CD4-positive, alpha-beta T cell treated with Interleukin-6 at 100 ng/mL for 8 hours (primary cell): ENCODE measurements at regions not wholly inside any gene's neighbourhood (a gene's known extent, or its start where the extent isn't known, plus 50 kb on each side); places are given as distances from the start of the nearest gene placed in this dataset.

Experiments
- DNase-seq: peaks from one replicate; pipeline ENCODE4 v3.0.0-alpha.2; 2020; ENCODE audit warnings: mixed read lengths, low spot score

GRCh38 chr11:69545976-69546617, 64.6 kb downstream of the LINC01488 start:
- no peak for DNase-seq

GRCh38 chr11:69546735-69547370, 65.4 kb downstream of the LINC01488 start:
- no peak for DNase-seq

GRCh38 chr11:69550846-69551245, 69.4 kb downstream of the LINC01488 start:
- DNase-seq = no peak

- DNase-seq = no peak
These were observed 70.5 kb downstream of the LINC01488 start for GRCh38 chr11:69551963-69552362.

DNA sequence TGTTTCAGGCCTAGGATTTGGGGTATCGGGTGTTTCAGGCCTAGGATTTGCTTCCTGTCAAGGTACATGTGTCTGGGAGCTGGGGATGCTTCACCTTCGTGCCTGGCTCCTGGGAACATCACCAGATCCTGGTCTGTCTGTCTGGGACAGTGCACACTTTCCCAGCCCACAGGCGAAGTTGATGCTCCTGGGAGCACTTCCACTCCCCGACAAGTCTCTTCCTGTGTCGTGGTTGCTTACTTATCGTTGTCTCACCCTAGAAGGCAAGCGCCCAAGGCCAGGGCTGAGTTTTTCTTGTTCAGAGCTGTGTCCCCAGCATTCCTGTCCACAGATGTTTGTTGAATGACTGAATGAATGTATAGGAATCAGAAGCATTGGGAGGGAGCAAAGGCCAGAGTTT, 71.5 kb downstream of the LINC01488 start:
- DNase-seq = no peak

DNA sequence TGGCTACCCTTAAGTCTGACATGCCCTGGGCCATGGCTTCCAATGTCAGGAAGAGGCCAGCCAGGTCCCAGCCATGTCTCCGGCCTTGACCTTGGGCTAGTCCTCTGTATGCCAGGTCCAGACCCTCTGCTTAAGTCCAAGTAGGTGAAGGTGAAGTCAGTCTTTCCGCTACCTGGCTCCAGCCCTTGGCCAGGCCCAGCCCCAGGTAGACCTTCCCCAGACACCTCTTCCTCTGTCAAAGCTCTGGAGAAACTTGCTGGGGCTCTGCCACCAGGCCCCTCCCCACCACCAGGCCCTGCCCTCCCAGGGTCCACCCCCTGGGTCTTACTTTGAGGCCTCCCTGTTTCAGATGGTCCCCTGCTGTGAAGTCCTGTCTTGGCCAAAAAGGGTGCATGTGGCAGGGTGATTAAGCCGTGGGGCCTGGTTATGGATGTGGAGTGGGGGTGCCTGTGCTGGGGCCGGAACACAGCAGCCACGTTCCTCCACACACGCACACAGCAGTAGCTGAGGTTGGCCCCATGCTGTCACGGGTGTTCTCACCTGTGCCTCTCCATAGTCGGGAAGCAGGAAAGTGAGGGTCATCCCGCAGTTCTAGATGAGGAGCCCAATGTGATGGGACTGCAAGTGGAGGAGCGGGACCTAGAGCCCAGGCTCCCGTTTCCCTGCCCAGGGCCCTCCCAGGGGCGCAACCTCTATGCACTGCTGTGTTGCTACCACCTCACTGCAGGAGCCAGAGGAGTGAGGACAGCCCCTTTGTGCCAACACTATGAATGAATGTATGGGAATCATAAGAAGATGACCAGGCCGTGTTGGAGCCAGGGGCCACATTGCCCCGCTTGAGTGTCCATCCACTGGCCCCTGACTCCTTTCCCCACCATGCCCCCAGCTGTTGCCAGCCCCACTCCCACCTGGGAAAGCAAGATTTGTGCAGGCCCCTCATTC, 72.2 kb downstream of the LINC01488 start:
- DNase-seq = no peak

DNA sequence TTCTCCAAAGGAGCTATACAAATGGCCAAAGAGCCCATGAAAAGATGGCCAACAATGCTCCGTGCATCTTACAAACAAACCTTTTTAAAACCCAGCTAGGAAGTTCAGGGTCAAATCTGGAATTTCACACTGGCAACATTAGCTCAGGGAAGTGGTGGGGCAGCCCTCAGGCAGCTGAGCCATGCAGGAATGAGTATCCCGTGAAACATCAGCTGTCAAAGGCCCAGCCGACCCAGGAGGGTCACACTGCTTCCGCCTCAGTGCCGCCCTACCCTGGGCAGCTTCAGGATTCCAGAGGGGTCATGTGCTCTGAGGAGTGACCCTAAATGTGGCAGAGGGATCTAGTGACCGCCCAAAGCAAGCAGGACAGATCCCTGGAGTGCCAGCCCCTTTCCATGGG, 73.4 kb downstream of the LINC01488 start:
- DNase-seq = no peak

DNA sequence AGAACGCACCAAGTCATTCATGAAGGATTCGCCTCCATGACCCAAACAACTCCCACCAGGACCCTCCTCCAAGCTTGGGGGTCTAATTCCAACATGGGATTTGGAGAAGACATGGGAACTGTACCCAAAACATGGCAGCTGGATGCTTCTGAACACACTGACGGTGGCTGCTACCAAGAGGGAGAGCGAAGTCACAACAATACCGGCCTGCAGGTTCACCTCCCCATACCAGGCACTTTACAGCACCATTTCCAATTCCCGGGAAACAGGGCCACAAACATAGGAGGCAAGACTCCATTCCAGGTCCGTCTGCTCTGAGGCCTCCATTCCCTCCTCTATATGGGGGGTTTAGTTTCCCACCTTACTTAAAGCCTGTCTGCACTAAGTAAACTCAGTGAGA, 75.8 kb downstream of the LINC01488 start:
- DNase-seq = no peak

DNA sequence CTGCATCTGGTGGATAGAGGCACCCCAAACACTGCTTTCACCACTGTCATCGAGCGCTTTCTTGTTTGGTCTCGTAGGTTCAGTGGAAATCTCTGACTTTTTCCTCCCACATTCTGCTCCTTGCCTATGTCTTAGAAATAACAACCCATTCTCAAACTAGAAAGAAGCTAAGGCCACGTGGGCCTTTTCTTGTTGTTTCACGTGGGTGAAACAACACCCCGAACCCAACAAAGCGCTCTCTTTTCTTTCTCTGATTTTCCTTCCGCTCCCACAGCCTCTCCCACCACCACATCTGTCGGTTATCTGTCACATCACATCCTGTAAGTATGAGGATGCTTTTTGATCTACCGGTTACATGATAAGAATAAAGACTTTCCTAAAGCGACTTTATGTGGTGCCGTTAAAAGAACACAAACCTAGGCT, 77.1 kb downstream of the LINC01488 start:
- peak; percentile 57 for DNase-seq

DNA sequence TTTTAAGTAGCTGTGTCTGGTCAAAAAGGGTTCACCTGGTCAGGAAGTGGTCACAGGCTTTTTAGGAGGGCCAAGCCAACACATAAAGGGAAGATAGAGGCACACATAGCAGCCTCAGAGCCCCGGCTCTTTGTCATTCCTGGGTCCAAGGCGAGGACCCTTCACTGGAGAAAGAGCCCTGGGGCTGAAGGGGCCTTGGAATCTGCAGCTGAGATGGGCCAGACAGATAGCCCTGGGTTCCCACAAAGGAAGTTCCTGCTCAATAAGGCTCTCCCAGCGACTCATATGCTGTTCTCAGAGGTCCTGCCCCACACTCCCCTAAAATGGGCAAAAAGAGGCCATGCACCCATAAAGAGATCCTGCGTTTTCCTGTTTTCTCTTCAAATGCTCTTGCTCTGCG, 77.7 kb downstream of the LINC01488 start:
- no peak for DNase-seq

GRCh38 chr11:69560141-69560790, 78.8 kb downstream of the LINC01488 start:
- no peak for DNase-seq

DNA sequence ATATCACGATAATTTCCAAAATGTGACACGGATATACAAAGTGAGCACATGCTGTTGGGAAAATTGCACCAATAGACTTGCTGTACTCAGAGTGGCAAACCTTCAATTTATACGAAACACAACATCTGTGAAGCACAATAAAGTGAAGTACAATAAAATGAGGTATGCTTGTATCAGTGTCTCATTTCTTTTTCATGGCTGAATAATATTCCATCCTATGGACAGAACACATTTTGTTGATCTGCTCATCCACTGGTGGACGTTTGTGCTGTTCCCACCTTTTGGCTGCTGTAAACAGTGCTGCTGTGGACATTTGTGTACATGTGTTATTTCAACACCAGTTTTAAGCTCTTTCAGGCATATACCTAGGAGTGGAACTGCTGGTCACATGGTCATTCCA, 78.7 kb upstream of the CCND1 start:
- no peak for DNase-seq

- DNase-seq = no peak
These were observed 78.1 kb upstream of the CCND1 start for GRCh38 chr11:69562816-69563215.

DNA sequence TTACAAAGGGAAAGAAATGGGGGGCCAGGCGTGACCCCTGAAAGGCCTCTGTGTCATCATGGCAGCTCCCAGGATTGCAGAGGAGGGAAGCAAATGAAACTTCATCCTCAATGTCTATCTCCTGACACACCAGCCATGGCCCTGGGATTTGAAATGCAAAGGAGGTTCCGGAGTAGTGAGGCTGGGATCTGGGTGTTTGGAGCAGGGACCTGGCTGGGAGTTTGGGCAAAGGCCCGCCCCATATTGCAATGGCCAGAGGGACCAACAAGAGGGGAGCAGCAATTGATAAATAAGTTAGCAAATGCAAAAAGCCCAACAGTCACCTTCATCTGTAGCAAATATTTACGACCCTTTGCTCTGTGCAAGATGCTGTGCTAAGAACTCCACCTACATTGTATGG, 77.7 kb upstream of the CCND1 start:
- no peak for DNase-seq

DNA sequence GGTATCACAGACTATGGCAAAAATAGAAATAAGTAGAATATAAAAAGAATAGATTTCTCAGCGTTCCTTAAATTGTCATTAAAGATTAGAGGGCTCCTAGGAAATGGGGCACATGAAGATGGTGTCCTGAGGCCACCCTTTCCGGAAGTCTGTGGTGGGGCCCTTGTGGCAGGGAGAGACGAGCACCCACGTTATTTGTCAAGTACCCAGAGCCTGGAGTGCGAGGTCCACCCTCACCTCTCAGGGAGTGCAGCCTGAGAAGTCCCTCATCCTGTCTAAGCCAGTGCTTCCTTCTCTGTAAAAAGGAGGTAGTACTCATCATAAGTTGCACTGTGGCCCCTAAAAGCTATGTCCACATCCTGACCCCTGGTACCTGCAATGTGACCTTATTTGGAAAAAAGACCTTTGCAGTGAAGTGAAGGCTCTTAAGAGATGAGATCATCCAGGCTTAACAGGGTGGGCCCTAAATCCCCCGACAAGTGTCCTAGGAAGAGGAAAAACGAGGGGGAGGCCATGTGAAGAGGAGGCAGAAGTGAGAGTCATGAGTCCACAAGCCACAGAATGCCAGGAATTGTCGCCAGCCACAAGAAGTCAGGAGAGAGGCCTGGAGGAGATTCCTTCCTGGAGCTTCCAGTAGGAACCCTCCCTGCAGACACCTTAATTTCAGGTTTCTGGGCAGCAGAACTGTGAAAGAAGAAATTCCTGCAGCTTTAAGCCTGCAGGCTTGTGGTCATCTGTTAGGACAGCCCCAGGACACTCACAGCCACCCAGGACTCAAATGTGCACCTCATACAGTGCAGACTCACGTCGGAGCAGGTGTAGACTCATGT, 76.8 kb upstream of the CCND1 start:
- no peak for DNase-seq

DNA sequence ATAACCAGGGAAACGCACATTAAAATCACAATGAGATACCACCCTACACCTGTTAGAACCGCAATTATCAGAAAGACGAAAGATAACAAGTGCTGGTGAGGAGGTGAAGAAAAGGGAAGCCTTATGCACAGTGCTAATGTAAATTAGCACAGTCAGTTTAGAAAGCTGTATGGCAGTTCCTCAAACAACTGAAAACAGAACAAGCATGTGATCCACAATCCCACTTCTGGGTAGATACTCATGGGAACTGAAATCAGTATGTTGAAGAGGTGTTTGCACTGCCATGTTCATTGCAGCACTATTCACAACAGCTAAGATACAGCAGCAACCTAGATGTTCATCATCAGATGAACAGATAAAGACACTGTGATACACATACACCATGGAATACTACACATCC, 75.0 kb upstream of the CCND1 start:
- DNase-seq = no peak

DNA sequence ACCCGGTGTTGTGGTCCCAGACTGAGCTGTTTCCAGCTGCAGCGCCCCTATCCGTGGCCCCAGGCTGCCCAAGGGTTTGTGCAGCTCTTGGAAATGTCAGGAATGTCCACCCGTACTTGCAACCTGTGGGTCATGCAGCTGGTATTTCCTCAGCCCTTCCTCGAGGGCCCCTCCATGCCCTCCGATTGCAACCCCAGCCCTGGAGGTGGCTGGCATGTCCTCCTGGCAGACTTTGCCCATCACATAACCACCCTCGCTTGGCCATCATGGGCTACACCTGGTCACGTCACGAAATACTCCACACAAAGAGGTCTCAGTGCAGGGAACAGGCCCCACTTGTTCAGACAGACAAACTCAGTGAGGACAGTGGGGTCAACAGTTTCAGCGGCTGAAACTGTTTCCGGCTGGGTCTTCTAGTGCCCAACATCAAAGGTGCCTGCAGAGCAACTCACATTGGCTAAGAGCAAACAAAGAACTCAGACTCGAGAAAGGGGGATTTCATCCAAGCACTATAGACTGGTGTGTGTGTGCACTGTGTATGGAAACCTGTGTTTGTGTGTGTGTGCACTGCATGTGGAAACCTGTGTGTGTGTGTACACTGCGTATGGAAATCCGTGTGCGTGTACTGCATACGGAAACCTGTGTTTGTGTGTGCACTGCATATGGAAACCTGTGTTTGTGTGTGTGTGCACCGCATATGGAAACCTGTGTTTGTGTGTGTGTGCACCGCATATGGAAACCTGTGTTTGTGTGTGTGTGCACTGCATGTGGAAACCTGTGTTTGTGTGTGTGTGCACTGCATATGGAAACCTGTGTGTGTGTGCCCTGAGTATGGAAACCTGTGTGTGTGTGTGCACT, 72.8 kb upstream of the CCND1 start:
- no peak for DNase-seq

- no peak for DNase-seq
These were observed 72.2 kb upstream of the CCND1 start for GRCh38 chr11:69568809-69569097.

DNA sequence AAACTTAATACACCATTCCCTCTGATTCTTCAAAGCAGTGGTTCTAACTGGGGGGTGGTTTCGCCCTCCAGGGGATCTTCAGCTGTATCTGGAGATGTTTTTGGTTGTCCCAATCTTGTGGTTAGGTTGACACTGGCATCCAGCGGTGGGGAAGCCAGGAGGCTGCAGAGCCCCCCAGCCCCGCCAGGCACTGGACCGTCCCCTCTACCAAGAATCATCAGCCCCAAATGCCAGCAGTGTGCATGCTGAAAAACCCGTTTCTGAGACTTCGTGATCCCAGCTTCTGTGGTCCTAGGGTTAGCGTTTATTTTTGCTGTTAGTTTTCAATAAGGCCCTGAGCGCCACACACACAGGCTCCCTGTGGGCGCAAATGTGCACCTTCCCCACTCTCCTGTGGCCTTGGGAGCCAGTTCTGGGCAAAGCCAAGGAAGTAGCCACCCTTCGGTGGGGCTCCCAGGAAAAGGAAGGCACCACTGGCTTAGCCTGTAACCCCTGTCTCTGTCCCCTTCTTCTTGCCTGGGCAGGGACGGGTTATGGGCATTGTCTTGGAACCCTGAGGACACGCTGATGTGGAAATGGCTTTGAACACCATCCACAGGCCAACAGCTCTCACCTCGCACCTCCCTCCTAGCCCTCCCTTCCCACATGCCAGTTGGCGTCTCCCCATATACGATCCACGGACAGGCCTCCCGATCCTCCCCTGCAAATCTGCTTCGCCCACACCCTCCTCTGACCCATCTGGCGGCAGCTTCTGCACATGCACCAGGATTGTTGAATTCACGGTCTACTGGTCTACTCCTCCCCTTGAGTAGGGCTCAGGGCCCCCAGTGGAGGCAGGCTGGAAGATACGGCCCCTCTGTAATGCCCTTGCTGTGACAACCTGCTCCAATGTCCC, 71.4 kb upstream of the CCND1 start:
- no peak for DNase-seq
